ENCODE measurements at regions not wholly inside any gene's neighbourhood (a gene's known extent, or its start where the extent isn't known, plus 50 kb on each side); places are given as distances from the start of the nearest gene placed in this dataset.

GRCh38 chr10:130495891-130496636 lies 359.9 kb downstream of the GLRX3 start:
- TF ChIP-seq ZFX (IDR thresholded peaks at IDR 0.05) (no peak), CTCF (conservative IDR thresholded peaks at IDR 0.05) (no peak)
- H3K27ac ChIP-seq, result no peak overlapping the region

- no peak overlapping the region for H3K27ac ChIP-seq
- TF ChIP-seq CTCF (conservative IDR thresholded peaks at IDR 0.05), result no peak
- no peak for TF ChIP-seq ZFX (IDR thresholded peaks at IDR 0.05)
These were observed 361.1 kb downstream of the GLRX3 start for GRCh38 chr10:130497056-130498010.

GRCh38 chr10:130498042-130498441 lies 361.9 kb downstream of the GLRX3 start:
- no peak overlapping the region for H3K27ac ChIP-seq
- no peak for TF ChIP-seq CTCF (conservative IDR thresholded peaks at IDR 0.05)
- TF ChIP-seq ZFX (IDR thresholded peaks at IDR 0.05), result no peak

- H3K27ac ChIP-seq, result no peak overlapping the region
- TF ChIP-seq ZFX (IDR thresholded peaks at IDR 0.05), result no peak
- TF ChIP-seq CTCF (conservative IDR thresholded peaks at IDR 0.05), result no peak
These were observed 362.7 kb downstream of the GLRX3 start for GRCh38 chr10:130498934-130499333.

- H3K27ac ChIP-seq, result no peak overlapping the region
- TF ChIP-seq ZFX (IDR thresholded peaks at IDR 0.05) (no peak), CTCF (conservative IDR thresholded peaks at IDR 0.05) (no peak)
These were observed 363.4 kb downstream of the GLRX3 start for GRCh38 chr10:130499541-130499940.

- TF ChIP-seq CTCF (conservative IDR thresholded peaks at IDR 0.05) (no peak), ZFX (IDR thresholded peaks at IDR 0.05) (no peak)
- no peak overlapping the region for H3K27ac ChIP-seq
These were observed 364.2 kb downstream of the GLRX3 start for GRCh38 chr10:130500261-130501000.
